DND-41 (cell line): ENCODE measurements at regions not wholly inside any gene's neighbourhood (a gene's known extent, or its start where the extent isn't known, plus 50 kb on each side); places are given as distances from the start of the nearest gene placed in this dataset.
A peak's percentile ranks its signal among the peaks of the same experiment; 100 is the strongest.

Experiments used
- ATAC-seq: fragments of 200-7000 bp; cut with Tn5 transposase; 3 replicates; pipeline ENCODE4 v1.9.1; 2021; ENCODE audit warnings: low read depth; ENCODE audit not compliant: insufficient read depth
- DNase-seq: peaks from one replicate; pipeline ENCODE4 v3.0.0-alpha.2; 2020
- H2AFZ ChIP-seq: 2 replicates; pipeline ENCODE4 v1.6.0; 2012; ENCODE audit warnings: low read depth, low read length
- H3K27ac ChIP-seq: 2 replicates; pipeline ENCODE4 v1.5.1; 2012; ENCODE audit warnings: low read length, inconsistent platforms
- H3K27me3 ChIP-seq: fragments of 200-600 bp; sonication (generic); 2 replicates; pipeline ENCODE4 v1.6.0; 2012; ENCODE audit warnings: low read length, mild to moderate bottlenecking, inconsistent platforms; ENCODE audit not compliant: insufficient read depth, poor library complexity
- H3K36me3 ChIP-seq: 2 replicates; pipeline ENCODE4 v1.5.1; 2012; ENCODE audit warnings: low read length, inconsistent platforms; ENCODE audit not compliant: insufficient read depth
- H3K4me1 ChIP-seq: 2 replicates; pipeline ENCODE4 v1.5.1; 2012; ENCODE audit warnings: mild to moderate bottlenecking, low read length; ENCODE audit not compliant: insufficient read depth
- H3K4me2 ChIP-seq: 2 replicates; pipeline ENCODE4 v1.6.0; 2012; ENCODE audit warnings: mild to moderate bottlenecking, moderate library complexity, low read length, inconsistent platforms; ENCODE audit not compliant: insufficient read depth
- H3K4me3 ChIP-seq, 2 experiments: fragments of 200-600 bp in 1 of 2; shearing (Covaris generic) in 1 of 2; 2 replicates each; pipeline ENCODE4 v1.5.1; 2012 to 2016; ENCODE audit warnings: inconsistent platforms in 2 of 2, low read length in 2 of 2, mild to moderate bottlenecking in 2 of 2, low read depth in 1 of 2, moderate library complexity in 1 of 2
- H3K79me2 ChIP-seq: 2 replicates; pipeline ENCODE4 v1.6.0; 2012; ENCODE audit warnings: low read length, inconsistent platforms; ENCODE audit not compliant: insufficient read depth
- H3K9ac ChIP-seq: 2 replicates; pipeline ENCODE4 v1.6.0; 2012; ENCODE audit warnings: low read depth, mild to moderate bottlenecking, inconsistent platforms, low read length, moderate library complexity
- H3K9me3 ChIP-seq: 2 replicates; pipeline ENCODE4 v1.5.1; 2012; ENCODE audit warnings: low read length, moderate library complexity, mild to moderate bottlenecking, inconsistent platforms; ENCODE audit not compliant: insufficient read depth, severe bottlenecking
- H4K20me1 ChIP-seq: 2 replicates; pipeline ENCODE4 v1.6.0; 2012; ENCODE audit warnings: low read length; ENCODE audit not compliant: insufficient read depth
- CTCF ChIP-seq: IDR thresholded peaks from 2 replicates; pipeline ENCODE4 v1.5.1; 2012; ENCODE audit warnings: borderline replicate concordance, low read length, moderate library complexity, mild to moderate bottlenecking; ENCODE audit not compliant: poor library complexity, severe bottlenecking; ENCODE audit errors: extremely low read depth
- EZH2 ChIP-seq: IDR thresholded peaks from 3 replicates; pipeline ENCODE4 v1.6.1; 2012; ENCODE audit warnings: borderline replicate concordance, low read depth, mild to moderate bottlenecking, moderate library complexity, low read length, inconsistent platforms; ENCODE audit not compliant: severe bottlenecking

- no peaks in the 10 kb centered on the region for H3K27me3 ChIP-seq
- DNase-seq = no peak
- no peak overlapping the region for H3K4me2 ChIP-seq
- TF ChIP-seq EZH2 = no peak
- no peak for TF ChIP-seq CTCF
- no peak overlapping the region for H3K4me3 ChIP-seq
- peaks cover 5% of the 10 kb centered on the region; the same call in 1 of the 2 replicates for H3K4me1 ChIP-seq
- no peak overlapping the region for H3K27ac ChIP-seq
- H3K9ac ChIP-seq = no peak overlapping the region
- H3K36me3 ChIP-seq = no peaks in the 10 kb centered on the region
- no peak overlapping the region for H2AFZ ChIP-seq
- H3K79me2 ChIP-seq = no peaks in the 10 kb centered on the region
- no peak for ATAC-seq
- H3K9me3 ChIP-seq = peaks cover 4% of the 10 kb centered on the region
- H4K20me1 ChIP-seq = no peaks in the 10 kb centered on the region
These were observed 288.2 kb downstream of the GJA1 start for GRCh38 chr6:121723623-121724022.

- H3K36me3 ChIP-seq = no peaks in the 10 kb centered on the region
- H3K4me1 ChIP-seq = peaks cover 5% of the 10 kb centered on the region; the same call in 1 of the 2 replicates
- H3K9ac ChIP-seq = no peak overlapping the region
- no peak overlapping the region for H3K4me3 ChIP-seq
- no peak overlapping the region for H3K27ac ChIP-seq
- peaks cover 7% of the 10 kb centered on the region for H3K9me3 ChIP-seq
- H2AFZ ChIP-seq = peak overlapping the region; percentile 51
- ATAC-seq (no peak), DNase-seq (no peak)
- no peaks in the 10 kb centered on the region for H4K20me1 ChIP-seq
- TF ChIP-seq CTCF (no peak), EZH2 (no peak)
- H3K4me2 ChIP-seq = no peak overlapping the region
- H3K79me2 ChIP-seq = no peaks in the 10 kb centered on the region
- no peaks in the 10 kb centered on the region for H3K27me3 ChIP-seq
These were observed 289.1 kb downstream of the GJA1 start for GRCh38 chr6:121724576-121724975.

- no peak for DNase-seq
- no peaks in the 10 kb centered on the region for H3K36me3 ChIP-seq
These were observed 291.1 kb downstream of the GJA1 start for GRCh38 chr6:121726596-121726995.

More at GRCh38 chr6:121726596-121726995, 291.1 kb downstream of the GJA1 start:
- Histone ChIP-seq H3K4me3 (no peak overlapping the region), H3K9me3 (peaks cover 13% of the 10 kb centered on the region), H3K27ac (no peak overlapping the region), H2AFZ (no peak overlapping the region), H3K27me3 (no peaks in the 10 kb centered on the region), H3K4me2 (no peak overlapping the region), H3K9ac (no peak overlapping the region), H3K4me1 (peaks cover 5% of the 10 kb centered on the region; the same call in 1 of the 2 replicates), H4K20me1 (no peaks in the 10 kb centered on the region), H3K79me2 (no peaks in the 10 kb centered on the region)
- ATAC-seq = no peak
- TF ChIP-seq EZH2 (no peak), CTCF (no peak)
